ENCODE measurements at regions not wholly inside any gene's neighbourhood (a gene's known extent, or its start where the extent isn't known, plus 50 kb on each side); places are given as distances from the start of the nearest gene placed in this dataset.

DNA sequence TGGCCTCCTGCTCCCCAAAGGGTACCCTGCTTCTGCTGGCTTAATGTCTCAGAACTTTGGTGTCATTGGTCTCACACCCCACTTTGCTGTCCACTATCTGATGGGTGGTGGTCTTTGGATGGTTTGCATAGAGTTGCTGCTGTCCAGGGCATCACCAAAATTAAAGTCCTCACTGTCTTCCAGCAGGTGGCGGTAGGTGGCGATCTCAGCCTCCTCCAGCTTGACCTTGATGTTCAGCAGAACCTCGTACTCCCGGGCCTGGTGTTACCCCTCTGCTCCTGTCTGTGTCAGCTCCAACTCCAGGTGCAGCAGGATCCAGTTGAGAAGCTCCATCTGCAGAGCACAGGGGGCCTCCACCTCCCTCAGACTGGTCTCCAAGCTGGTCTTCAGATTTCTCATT is 1169.5 kb upstream of the PABPC4L start:
- TF ChIP-seq, protein P1, sequence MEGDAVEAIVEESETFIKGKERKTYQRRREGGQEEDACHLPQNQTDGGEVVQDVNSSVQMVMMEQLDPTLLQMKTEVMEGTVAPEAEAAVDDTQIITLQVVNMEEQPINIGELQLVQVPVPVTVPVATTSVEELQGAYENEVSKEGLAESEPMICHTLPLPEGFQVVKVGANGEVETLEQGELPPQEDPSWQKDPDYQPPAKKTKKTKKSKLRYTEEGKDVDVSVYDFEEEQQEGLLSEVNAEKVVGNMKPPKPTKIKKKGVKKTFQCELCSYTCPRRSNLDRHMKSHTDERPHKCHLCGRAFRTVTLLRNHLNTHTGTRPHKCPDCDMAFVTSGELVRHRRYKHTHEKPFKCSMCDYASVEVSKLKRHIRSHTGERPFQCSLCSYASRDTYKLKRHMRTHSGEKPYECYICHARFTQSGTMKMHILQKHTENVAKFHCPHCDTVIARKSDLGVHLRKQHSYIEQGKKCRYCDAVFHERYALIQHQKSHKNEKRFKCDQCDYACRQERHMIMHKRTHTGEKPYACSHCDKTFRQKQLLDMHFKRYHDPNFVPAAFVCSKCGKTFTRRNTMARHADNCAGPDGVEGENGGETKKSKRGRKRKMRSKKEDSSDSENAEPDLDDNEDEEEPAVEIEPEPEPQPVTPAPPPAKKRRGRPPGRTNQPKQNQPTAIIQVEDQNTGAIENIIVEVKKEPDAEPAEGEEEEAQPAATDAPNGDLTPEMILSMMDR (IDR thresholded peaks at IDR 0.05 in 2 of 3, conservative IDR thresholded peaks at IDR 0.05 in 1 of 3; ENCODE audit: borderline replicate concordance in 1 of 3, insufficient read depth in 1 of 3, low read depth in 2 of 3, low read length in 2 of 3), result peak in 2 of 3 experiments; percentile 36 to 38; a peak in 4 of 6 replicates
- TF ChIP-seq CEBPB (IDR thresholded peaks at IDR 0.05; ENCODE audit: low read depth), result no peak
- TF ChIP-seq EZH2 (IDR thresholded peaks at IDR 0.05), result no peak
- no peak for TF ChIP-seq POLR2A (IDR thresholded peaks at IDR 0.05; ENCODE audit: borderline replicate concordance, extremely low read depth, insufficient read depth, insufficient read length)
- TF ChIP-seq RAD21 (IDR thresholded peaks at IDR 0.05; ENCODE audit: low read depth), result no peak

Measured in HCT116 (cell line).